ENCODE measurements at regions not wholly inside any gene's neighbourhood (a gene's known extent, or its start where the extent isn't known, plus 50 kb on each side); places are given as distances from the start of the nearest gene placed in this dataset.

DNA sequence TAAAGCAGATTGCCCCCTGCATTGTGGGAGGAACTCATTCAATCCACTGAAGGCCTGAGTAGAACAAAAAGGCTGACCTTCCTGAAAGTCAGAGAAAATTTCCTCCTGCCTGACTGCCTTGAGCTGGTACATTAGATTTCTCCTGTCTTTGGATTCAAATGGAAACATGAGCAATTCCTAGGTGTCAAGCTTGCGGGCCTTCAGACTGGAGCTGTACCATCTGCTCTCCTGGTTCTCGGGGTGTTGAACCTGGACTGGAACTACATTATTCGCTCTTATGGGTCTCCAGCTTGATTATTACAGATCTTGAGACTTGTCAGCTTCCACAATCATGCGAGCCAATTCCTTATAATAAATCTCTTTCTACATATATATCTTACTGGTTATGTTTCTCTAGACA lies 173.6 kb upstream of the STEAP4 start:
- H4K20me1 ChIP-seq (ENCODE audit: insufficient read depth, low read length): no peaks in the 10 kb centered on the region
- ChIA-PET CTCF (ENCODE audit: unreplicated experiment) (no interaction called here), POLR2A (no interaction called here)
- H3K36me3 ChIP-seq (ENCODE audit: insufficient read depth, low read length): no peaks in the 10 kb centered on the region
- intact Hi-C loops (cut with micrococcal nuclease; ENCODE audit: unreplicated experiment): no loop called here
- H3K4me2 ChIP-seq (ENCODE audit: low read length): no peak overlapping the region
- no peak for DNase-seq (ENCODE audit: low spot score)
- no peaks in the 10 kb centered on the region for H3K9me3 ChIP-seq (ENCODE audit: low read length)
- TF ChIP-seq, protein P1, sequence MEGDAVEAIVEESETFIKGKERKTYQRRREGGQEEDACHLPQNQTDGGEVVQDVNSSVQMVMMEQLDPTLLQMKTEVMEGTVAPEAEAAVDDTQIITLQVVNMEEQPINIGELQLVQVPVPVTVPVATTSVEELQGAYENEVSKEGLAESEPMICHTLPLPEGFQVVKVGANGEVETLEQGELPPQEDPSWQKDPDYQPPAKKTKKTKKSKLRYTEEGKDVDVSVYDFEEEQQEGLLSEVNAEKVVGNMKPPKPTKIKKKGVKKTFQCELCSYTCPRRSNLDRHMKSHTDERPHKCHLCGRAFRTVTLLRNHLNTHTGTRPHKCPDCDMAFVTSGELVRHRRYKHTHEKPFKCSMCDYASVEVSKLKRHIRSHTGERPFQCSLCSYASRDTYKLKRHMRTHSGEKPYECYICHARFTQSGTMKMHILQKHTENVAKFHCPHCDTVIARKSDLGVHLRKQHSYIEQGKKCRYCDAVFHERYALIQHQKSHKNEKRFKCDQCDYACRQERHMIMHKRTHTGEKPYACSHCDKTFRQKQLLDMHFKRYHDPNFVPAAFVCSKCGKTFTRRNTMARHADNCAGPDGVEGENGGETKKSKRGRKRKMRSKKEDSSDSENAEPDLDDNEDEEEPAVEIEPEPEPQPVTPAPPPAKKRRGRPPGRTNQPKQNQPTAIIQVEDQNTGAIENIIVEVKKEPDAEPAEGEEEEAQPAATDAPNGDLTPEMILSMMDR (conservative IDR thresholded peaks at IDR 0.05; ENCODE audit: low read length): no peak
- no peak for TF ChIP-seq EZH2phosphoT487 (IDR thresholded peaks at IDR 0.05; ENCODE audit: borderline replicate concordance, low read depth, low read length)
- H3K27ac ChIP-seq (ENCODE audit: low read depth, low read length, poor library complexity, severe bottlenecking): no peak overlapping the region
- H3K9me2 ChIP-seq (ENCODE audit: insufficient read depth, low read length): no peaks in the 10 kb centered on the region
- H3K4me3 ChIP-seq (ENCODE audit: low read depth, low read length, poor library complexity, severe bottlenecking): no peak overlapping the region
- BruUV-seq (replicated peaks): no TSS peak
- no peaks in the 10 kb centered on the region for H3K4me1 ChIP-seq (ENCODE audit: insufficient read depth, low read length, poor library complexity, severe bottlenecking)
- no peaks in the 10 kb centered on the region for H3K79me2 ChIP-seq (ENCODE audit: insufficient read depth, low read depth, low read length)
- H2AFZ ChIP-seq (ENCODE audit: low read length): no peak overlapping the region

DNA sequence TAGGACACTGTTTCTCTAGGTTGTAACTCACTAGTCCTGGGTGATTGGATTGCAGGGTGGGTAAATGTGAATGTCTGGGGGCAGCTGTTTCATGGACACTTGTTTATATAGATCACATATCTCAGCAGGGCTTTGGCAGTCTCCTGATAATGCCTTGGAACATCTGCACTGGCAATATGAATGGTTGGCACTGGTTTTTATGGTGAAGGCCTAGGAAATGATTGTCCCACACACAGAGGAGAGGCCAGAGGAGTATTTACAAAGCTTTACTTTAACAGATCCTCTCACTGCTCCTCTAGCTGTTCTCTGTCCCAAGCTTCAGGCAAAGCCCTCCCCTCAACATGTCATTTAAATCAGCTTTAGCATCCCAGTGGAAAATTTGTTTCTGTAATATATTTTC lies 171.3 kb upstream of the STEAP4 start:
- POLR2A ChIA-PET: no interaction called here
- TF ChIP-seq, protein P1 (conservative IDR thresholded peaks at IDR 0.05; ENCODE audit: low read length): no peak
- TF ChIP-seq EZH2phosphoT487 (IDR thresholded peaks at IDR 0.05; ENCODE audit: borderline replicate concordance, low read depth, low read length): no peak
- H4K20me1 ChIP-seq (ENCODE audit: insufficient read depth, low read length): no peaks in the 10 kb centered on the region
- H3K4me1 ChIP-seq (ENCODE audit: insufficient read depth, low read length, poor library complexity, severe bottlenecking): no peaks in the 10 kb centered on the region
- CTCF ChIA-PET (ENCODE audit: unreplicated experiment): no interaction called here
- no peaks in the 10 kb centered on the region for H3K9me3 ChIP-seq (ENCODE audit: low read length)
- no peak overlapping the region for H2AFZ ChIP-seq (ENCODE audit: low read length)
- intact Hi-C loops (cut with micrococcal nuclease; ENCODE audit: unreplicated experiment): no loop called here
- BruUV-seq (replicated peaks): no TSS peak
- no peak overlapping the region for H3K4me3 ChIP-seq (ENCODE audit: low read depth, low read length, poor library complexity, severe bottlenecking)
- no peaks in the 10 kb centered on the region for H3K79me2 ChIP-seq (ENCODE audit: insufficient read depth, low read depth, low read length)
- no peak overlapping the region for H3K4me2 ChIP-seq (ENCODE audit: low read length)
- DNase-seq (ENCODE audit: low spot score): no peak
- no peaks in the 10 kb centered on the region for H3K9me2 ChIP-seq (ENCODE audit: insufficient read depth, low read length)
- H3K36me3 ChIP-seq (ENCODE audit: insufficient read depth, low read length): no peaks in the 10 kb centered on the region
- no peak overlapping the region for H3K27ac ChIP-seq (ENCODE audit: low read depth, low read length, poor library complexity, severe bottlenecking)

GRCh38 chr7:88465600-88465999 lies 158.9 kb upstream of the STEAP4 start:
- H3K79me2 ChIP-seq (ENCODE audit: insufficient read depth, low read depth, low read length): no peaks in the 10 kb centered on the region
- no peaks in the 10 kb centered on the region for H3K4me1 ChIP-seq (ENCODE audit: insufficient read depth, low read length, poor library complexity, severe bottlenecking)
- intact Hi-C loops (cut with micrococcal nuclease; ENCODE audit: unreplicated experiment): no loop called here
- CTCF ChIA-PET (ENCODE audit: unreplicated experiment): no interaction called here
- H3K4me3 ChIP-seq (ENCODE audit: low read depth, low read length, poor library complexity, severe bottlenecking): no peak overlapping the region
- TF ChIP-seq EZH2phosphoT487 (IDR thresholded peaks at IDR 0.05; ENCODE audit: borderline replicate concordance, low read depth, low read length): no peak
- TF ChIP-seq, protein P1 (conservative IDR thresholded peaks at IDR 0.05; ENCODE audit: low read length): no peak
- BruUV-seq (replicated peaks): no TSS peak
- POLR2A ChIA-PET: no interaction called here
- no peaks in the 10 kb centered on the region for H3K36me3 ChIP-seq (ENCODE audit: insufficient read depth, low read length)
- no peak overlapping the region for H2AFZ ChIP-seq (ENCODE audit: low read length)
- H3K9me3 ChIP-seq (ENCODE audit: low read length): no peaks in the 10 kb centered on the region
- no peaks in the 10 kb centered on the region for H3K9me2 ChIP-seq (ENCODE audit: insufficient read depth, low read length)
- H3K27ac ChIP-seq (ENCODE audit: low read depth, low read length, poor library complexity, severe bottlenecking): no peak overlapping the region
- no peaks in the 10 kb centered on the region for H4K20me1 ChIP-seq (ENCODE audit: insufficient read depth, low read length)
- H3K4me2 ChIP-seq (ENCODE audit: low read length): no peak overlapping the region
- DNase-seq (ENCODE audit: low spot score): no peak

All from OCI-LY7 (cell line).